D721Med (cell line): ENCODE measurements at regions not wholly inside any gene's neighbourhood (a gene's known extent, or its start where the extent isn't known, plus 50 kb on each side); places are given as distances from the start of the nearest gene placed in this dataset.

Experiments used
- DNase-seq: peaks from one replicate; pipeline ENCODE4 v3.0.0; 2011; ENCODE audit warnings: low spot score; ENCODE audit not compliant: insufficient read length
- FAIRE-seq: peaks from 2 replicates; lab custom pipeline; 2011; peaks lifted over from hg19 to GRCh38; lab: Jason Lieb, UNC
- CTCF ChIP-seq: IDR thresholded peaks from 2 replicates; pipeline ENCODE4 v1.5.1; 2012; ENCODE audit warnings: mild to moderate bottlenecking, control low read depth; ENCODE audit not compliant: insufficient read depth; ENCODE audit errors: missing control alignments

- DNase-seq = no peak
Observed at GRCh38 chr3:188052169-188053035, 101.6 kb upstream of the LPP start.

GRCh38 chr3:188053036-188053340 is 101.0 kb upstream of the LPP start:
- FAIRE-seq (no peak), DNase-seq (no peak)
- no peak for TF ChIP-seq CTCF

More at GRCh38 chr3:188052169-188053035, 101.6 kb upstream of the LPP start:
- FAIRE-seq = no peak
- no peak for TF ChIP-seq CTCF

GRCh38 chr3:188053710-188054380 is 100.1 kb upstream of the LPP start:
- FAIRE-seq = no peak
- no peak for DNase-seq
- TF ChIP-seq CTCF = no peak

- no peak for TF ChIP-seq CTCF
- FAIRE-seq (no peak), DNase-seq (no peak)
Observed at GRCh38 chr3:188054541-188054940, 99.4 kb upstream of the LPP start.

- DNase-seq (no peak), FAIRE-seq (no peak)
- no peak for TF ChIP-seq CTCF
Observed at GRCh38 chr3:188055388-188055787, 98.6 kb upstream of the LPP start.

- FAIRE-seq (no peak), DNase-seq (no peak)
- TF ChIP-seq CTCF = no peak
Observed at GRCh38 chr3:188057124-188057523, 96.8 kb upstream of the LPP start.

GRCh38 chr3:188058569-188059184 is 95.3 kb upstream of the LPP start:
- no peak for DNase-seq
- no peak for TF ChIP-seq CTCF
- no peak for FAIRE-seq
